HG03571 (cell line): ENCODE measurements at regions not wholly inside any gene's neighbourhood (a gene's known extent, or its start where the extent isn't known, plus 50 kb on each side); places are given as distances from the start of the nearest gene placed in this dataset.

Source experiments
- ATAC-seq: cut with Tn5 transposase; IDR thresholded peaks from one replicate; pipeline ENCODE4 v1.9.1; 2021; ENCODE audit not compliant: unreplicated experiment

- no peak for ATAC-seq
Measured at GRCh38 chr9:80952363-80952922, 736.9 kb downstream of the TLE1 start.

GRCh38 chr9:80951675-80952074 lies 737.7 kb downstream of the TLE1 start:
- ATAC-seq, result no peak

DNA sequence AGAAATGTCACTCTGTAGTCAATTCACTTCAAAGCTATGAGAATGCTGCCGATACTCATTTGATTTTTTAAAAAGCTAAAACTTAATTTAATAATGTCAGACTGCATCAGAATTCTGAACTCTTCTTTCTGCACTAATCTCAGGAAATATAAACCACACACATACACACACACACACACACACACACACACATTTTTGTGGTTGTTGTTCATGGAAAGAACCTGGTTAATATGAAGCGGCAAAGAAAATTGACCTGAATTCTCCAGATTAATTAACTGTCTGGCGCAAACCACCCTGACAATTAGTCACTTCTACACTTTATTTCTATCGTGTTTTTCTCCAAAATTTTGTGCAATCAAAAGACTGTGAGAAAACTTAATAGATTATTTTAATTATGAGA lies 740.5 kb downstream of the TLE1 start:
- no peak for ATAC-seq

DNA sequence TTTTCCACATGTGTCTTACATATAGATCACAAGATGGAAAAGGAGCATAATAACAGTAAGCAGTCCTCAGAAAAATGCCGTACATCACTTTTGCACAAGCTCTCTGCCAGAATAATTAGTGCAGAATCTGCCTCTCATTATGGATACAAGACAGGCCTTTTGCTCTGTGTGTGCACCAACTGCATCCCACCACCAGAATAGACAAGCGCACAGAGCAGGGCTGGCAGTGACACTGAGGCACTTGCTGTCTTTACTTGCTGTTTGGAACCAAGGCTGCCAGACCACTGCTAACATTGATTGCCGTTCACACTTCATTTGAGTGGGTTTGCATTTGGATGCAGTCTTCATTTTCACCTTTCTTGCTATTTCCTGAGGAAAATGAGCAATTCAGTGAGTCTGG lies 741.3 kb downstream of the TLE1 start:
- ATAC-seq, result no peak

DNA sequence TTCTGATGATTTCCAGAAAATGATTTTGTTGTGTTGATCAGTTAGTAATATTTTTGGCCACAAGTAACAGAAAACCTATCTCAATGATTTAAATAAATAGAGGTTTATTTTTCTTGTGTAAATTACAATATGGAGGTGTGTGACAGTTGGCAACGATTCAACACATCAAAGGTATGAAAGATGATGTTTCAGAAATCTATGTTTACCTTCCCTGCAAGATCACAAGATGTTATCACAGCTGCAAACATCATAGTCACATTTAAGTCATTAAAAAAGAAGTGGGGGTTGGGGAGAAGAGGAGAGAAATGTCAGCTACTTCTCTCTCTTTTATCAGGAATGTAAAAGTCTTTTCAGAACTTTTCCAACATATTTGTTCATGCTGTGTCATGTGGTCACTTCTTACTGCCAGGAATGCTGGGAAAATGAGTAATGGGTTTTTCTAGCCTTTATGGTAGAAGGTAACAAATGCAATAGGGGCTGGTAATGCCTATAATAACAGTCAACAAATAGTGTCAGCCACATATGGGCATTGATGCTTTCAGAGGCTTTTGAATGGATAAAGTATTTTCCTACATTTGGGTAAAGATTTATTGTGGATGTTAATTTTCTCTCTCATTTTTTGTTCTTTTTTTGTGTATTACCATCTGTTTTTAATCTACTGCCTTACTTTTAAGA lies 742.7 kb downstream of the TLE1 start:
- no peak for ATAC-seq

DNA sequence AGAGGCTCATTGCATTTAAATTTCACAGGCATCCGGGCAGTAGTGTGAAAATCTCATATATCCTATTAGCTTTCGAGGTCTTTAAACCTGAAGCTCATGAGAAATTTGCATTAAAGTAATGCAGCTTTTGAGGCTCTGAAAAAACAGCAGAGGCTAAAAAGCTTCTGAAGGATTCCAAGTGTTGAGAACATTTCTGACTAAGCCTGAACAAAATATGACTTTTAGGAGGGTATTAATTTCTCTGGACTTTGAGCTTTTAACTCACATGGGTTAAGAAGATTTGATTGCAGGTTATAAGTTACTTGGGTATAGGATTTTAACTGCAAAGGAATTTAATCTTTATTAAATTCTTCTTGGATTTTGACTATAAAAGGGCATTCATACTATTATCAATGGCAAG lies 743.9 kb downstream of the TLE1 start:
- ATAC-seq, result no peak

DNA sequence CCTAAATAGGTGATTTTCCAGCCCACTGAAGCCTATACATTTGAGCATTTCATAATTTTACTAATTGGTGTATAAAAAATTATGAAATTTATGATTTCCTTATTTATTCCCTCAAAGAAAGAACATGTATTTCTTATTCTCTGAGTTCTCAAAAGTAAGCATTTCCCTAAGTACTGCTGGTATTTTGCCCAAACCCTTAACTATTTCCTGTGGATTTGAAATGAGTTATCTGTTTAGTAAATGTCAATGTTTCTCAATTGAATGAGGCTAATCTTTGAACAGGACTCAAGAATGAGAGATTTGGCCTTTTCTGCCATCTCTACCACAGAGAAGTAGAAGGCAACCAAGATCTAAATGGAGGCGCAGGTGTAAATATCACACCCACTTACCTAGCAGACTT lies 751.7 kb downstream of the TLE1 start:
- ATAC-seq, result no peak

GRCh38 chr9:80934095-80934494 lies 755.3 kb downstream of the TLE1 start:
- ATAC-seq, result no peak

- ATAC-seq, result no peak
Measured at GRCh38 chr9:80932947-80933780, 756.2 kb downstream of the TLE1 start.

DNA sequence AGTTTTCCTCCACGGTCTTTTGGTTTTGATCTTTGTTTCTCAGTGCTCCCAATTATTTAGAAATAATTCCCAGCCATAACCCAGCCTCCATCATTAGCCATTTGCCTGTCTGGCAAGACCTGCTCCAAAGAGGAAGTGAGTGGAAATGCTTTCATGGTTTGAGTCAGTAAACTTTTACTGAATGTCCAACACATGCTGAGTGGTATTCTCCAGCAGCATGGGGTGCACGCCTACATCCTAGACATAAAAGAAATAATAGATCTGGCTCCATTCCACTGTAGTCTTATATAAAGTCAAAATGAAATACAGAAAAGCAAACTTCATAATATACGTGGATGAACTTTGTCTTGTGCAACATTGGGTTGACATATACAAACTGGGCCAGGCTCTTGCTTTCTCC lies 757.2 kb downstream of the TLE1 start:
- ATAC-seq, result no peak

DNA sequence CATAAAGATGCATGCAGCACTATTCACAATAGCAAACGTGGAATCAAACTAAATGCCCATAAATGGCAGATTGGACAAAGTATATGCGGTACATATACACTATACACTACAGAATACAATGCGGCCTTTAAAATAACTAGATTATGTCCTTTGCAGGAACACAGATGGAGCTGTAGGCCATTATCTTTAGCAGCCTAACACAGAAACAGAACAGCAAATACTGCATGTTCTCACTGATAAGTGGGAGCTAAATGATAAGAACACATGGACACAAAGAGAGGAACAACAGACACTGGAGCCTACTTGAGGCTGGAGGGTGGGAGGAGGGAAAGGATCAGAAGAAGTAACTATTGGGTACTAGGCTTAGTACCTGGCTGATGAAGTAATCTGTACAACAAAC lies 758.2 kb downstream of the TLE1 start:
- no peak for ATAC-seq

DNA sequence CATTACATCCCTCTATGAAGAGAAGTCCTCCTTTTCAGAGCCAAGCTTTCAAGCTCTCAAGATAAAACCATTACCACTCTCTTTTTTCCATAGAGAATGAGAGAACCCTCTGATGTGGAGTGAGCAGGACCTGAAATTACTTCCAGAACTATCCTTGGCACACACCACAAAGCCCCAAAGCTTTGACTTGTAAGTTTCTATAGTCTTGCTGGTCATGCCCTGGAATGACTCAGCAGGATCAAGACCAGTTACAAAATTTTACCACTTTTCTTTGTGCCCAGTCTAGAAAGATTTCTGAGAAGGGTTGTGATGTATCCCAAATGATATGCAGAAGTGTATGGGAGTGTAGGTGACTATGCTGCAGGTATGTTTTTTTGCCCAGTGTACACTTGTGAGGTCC lies 760.6 kb downstream of the TLE1 start:
- no peak for ATAC-seq

- ATAC-seq, result no peak
Measured at GRCh38 chr9:80926611-80927010, 762.7 kb downstream of the TLE1 start.

DNA sequence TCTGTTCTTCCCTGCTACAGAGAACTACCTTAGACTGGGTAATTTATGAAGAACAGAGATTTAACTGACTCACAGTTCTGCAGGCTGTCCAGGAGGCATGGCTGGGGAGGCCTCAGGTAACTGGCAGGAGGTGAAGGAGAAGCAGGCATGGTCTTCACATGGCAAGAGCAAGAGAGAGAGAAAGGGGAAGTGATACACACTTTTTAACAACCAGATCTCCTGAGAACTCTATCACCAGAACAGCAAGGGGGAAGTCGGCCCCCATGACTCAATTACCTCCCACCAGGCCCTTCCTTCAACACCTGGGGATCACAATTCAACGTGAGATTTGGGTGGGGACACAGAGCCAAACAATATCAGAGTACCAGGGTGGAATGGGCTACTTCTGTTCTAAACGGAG lies 766.8 kb downstream of the TLE1 start:
- ATAC-seq, result no peak

GRCh38 chr9:80906728-80907127 lies 782.6 kb downstream of the TLE1 start:
- ATAC-seq, result no peak

DNA sequence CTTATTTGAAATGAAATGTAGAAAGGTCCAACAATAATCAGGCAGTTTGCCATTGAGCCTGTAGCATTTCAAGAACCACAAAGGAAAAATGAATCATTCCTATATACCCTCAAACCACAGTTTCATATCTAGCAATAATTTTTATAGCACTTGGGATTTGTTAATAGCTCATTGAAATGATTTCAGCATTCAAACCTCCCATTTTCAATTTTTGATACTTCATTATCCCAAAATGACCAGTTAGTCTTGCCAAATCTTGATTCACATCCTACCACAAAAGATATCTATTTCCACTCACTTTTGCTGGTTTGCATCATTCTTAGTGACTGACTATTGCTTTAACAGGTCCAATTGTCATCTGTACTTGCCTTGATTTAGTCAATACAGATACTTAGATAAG lies 790.1 kb downstream of the TLE1 start:
- ATAC-seq, result no peak

DNA sequence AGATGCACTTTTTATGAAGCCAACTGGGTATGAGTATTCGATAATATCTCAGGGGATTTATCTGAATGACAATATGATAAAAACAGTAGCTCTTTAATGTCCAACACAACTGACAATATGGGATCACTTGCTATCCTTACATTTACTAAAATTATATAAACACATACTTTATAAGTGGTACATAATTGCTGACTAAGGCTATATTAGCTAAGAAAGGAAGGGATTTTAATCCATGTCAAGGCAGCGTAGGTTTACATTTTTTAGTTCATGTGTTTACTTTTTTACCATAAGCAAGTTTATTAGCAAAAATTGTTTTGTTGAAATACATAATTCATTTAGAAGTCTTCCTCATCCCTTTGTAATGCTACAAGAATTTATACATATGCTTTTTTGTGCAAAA lies 796.2 kb downstream of the TLE1 start:
- ATAC-seq, result no peak

GRCh38 chr9:80892703-80893102 lies 796.6 kb downstream of the TLE1 start:
- ATAC-seq, result no peak

DNA sequence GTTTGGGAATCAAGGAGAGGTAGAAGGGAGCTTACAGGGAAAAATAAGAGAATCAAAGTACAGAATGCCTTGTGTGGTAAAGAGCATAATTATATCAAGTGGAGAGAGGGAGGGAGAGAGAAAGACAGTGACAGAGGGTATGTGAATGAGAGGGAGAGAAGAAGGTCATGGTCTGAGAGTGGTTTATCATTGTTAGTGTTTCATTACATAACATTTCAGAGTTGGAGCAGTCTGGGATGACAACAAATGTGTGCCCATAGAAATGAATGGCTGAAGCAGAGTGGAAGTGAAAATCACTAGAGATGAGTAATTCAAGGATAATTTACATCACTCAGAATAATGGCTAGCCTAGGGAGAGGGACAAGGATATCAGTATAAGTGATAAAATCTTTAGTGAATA lies 799.2 kb downstream of the TLE1 start:
- no peak for ATAC-seq

DNA sequence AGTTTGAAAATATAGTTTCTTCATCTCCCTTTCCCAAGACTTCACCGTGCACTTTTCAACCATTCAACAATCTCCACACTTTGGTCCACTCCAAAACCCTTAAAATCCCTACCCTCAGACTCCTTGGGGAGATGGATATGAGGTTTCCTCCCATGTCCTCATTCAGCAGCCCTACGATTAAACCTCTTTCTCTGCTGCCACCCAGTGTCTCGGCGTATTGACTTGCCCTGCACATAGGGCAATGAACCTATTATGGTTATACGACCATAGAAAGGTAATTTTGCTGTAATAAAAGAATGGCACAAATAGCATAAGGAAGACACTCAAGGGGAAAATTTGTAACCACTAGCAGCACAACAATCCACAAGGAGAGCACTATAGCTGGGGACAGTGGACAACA lies 803.5 kb downstream of the TLE1 start:
- no peak for ATAC-seq

GRCh38 chr9:80883826-80884579 lies 805.3 kb downstream of the TLE1 start:
- no peak for ATAC-seq

- ATAC-seq, result no peak
Measured at GRCh38 chr9:80883426-80883825, 805.9 kb downstream of the TLE1 start.
